Liver (tissue), 8 donors: ENCODE measurements at regions not wholly inside any gene's neighbourhood (a gene's known extent, or its start where the extent isn't known, plus 50 kb on each side); places are given as distances from the start of the nearest gene placed in this dataset.
"Not testable (repeated sequence)": the region's sequence is repeated elsewhere in the genome, so short reads cannot be mapped to it uniquely, and the experiment has no call there.

ENCODE experiments used
- DNase-seq: peaks from one replicate; pipeline ENCODE4 v3.0.0-alpha.2; 2017; ENCODE audit warnings: low spot score
- H3K27ac ChIP-seq, 2 donors: one replicate each; pipeline ENCODE4 v1.7.0; 2013; ENCODE audit warnings: inconsistent platforms in 2 of 2, low read length in 2 of 2, control low read depth in 1 of 2, low read depth in 1 of 2, mild to moderate bottlenecking in 1 of 2
- H3K27me3 ChIP-seq, 4 donors: one replicate each; pipeline versions ENCODE4 v1.6.1 to v1.7.0; 2013; ENCODE audit warnings: low read length in 3 of 4, inconsistent platforms in 1 of 4, mild to moderate bottlenecking in 1 of 4, moderate library complexity in 1 of 4; ENCODE audit not compliant: control insufficient read depth in 4 of 4, insufficient read depth in 4 of 4
- H3K36me3 ChIP-seq, 4 donors: one replicate each; pipeline versions ENCODE4 v1.6.1 to v1.7.0; 2013; ENCODE audit warnings: low read length in 3 of 4, mild to moderate bottlenecking in 3 of 4, low read depth in 1 of 4, moderate library complexity in 1 of 4; ENCODE audit not compliant: control insufficient read depth in 4 of 4, insufficient read depth in 3 of 4
- H3K4me1 ChIP-seq, 4 donors: one replicate each; pipeline versions ENCODE4 v1.6.1 to v1.7.0; 2013; ENCODE audit warnings: low read length in 3 of 4, mild to moderate bottlenecking in 3 of 4, moderate library complexity in 1 of 4; ENCODE audit not compliant: control insufficient read depth in 4 of 4, insufficient read depth in 4 of 4
- H3K4me3 ChIP-seq, 3 donors: one replicate each; pipeline versions ENCODE4 v1.6.1 to v1.7.0; 2013; ENCODE audit warnings: low read length in 3 of 3, control low read depth in 1 of 3, low read depth in 1 of 3, mild to moderate bottlenecking in 1 of 3
- H3K9ac ChIP-seq, 2 donors: one replicate each; pipeline ENCODE4 v1.7.0; 2013; ENCODE audit warnings: low read length in 2 of 2, mild to moderate bottlenecking in 2 of 2, moderate library complexity in 2 of 2, control low read depth in 1 of 2, low read depth in 1 of 2
- H3K9me3 ChIP-seq, 4 donors: one replicate each; pipeline versions ENCODE4 v1.6.1 to v1.7.0; 2013; ENCODE audit warnings: low read length in 3 of 4; ENCODE audit not compliant: control insufficient read depth in 4 of 4
- ATF3 ChIP-seq: IDR thresholded peaks from 2 replicates; pipeline ENCODE4 v1.6.1; 2016; ENCODE audit warnings: antibody characterized with exemption
- CTCF ChIP-seq: fragments of 150-350 bp; IDR thresholded peaks from 2 replicates; pipeline ENCODE4 v1.5.1; 2017; ENCODE audit warnings: improper control_type of control experiment, low read depth, low read length; ENCODE audit not compliant: missing input control
- EGR1 ChIP-seq, 2 donors: IDR thresholded peaks; 2 replicates each; pipeline ENCODE4 v1.6.1; 2016 to 2018; ENCODE audit warnings: antibody characterized with exemption in 2 of 2, low read depth in 2 of 2
- FOXA1 ChIP-seq: IDR thresholded peaks from 2 replicates; pipeline ENCODE4 v1.6.1; 2016; ENCODE audit warnings: antibody characterized with exemption
- FOXA2 ChIP-seq: IDR thresholded peaks from 2 replicates; pipeline ENCODE4 v1.6.1; 2016; ENCODE audit warnings: antibody characterized with exemption
- GABPA ChIP-seq, 2 donors: IDR thresholded peaks in 1 of 2; conservative IDR thresholded peaks in 1 of 2; 2 replicates each; pipeline ENCODE4 v1.6.1; 2016; ENCODE audit warnings: antibody characterized with exemption in 2 of 2, mild to moderate bottlenecking in 1 of 2, moderate library complexity in 1 of 2
- HNF4A ChIP-seq, 2 donors: conservative IDR thresholded peaks; 2 replicates each; pipeline ENCODE4 v1.6.1; 2016; ENCODE audit warnings: antibody characterized with exemption in 2 of 2, mild to moderate bottlenecking in 2 of 2
- HNF4G ChIP-seq: IDR thresholded peaks from 2 replicates; pipeline ENCODE4 v1.6.1; 2016; ENCODE audit warnings: antibody characterized with exemption
- JUND ChIP-seq, 2 donors: IDR thresholded peaks; 2 replicates each; pipeline ENCODE4 v1.6.1; 2016; ENCODE audit warnings: antibody characterized with exemption in 2 of 2
- MAX ChIP-seq: IDR thresholded peaks from 2 replicates; pipeline ENCODE4 v1.6.1; 2016; ENCODE audit warnings: antibody characterized with exemption
- NR2F2 ChIP-seq: IDR thresholded peaks from 2 replicates; pipeline ENCODE4 v1.6.1; 2016; ENCODE audit warnings: antibody characterized with exemption
- RAD21 ChIP-seq, 2 donors: IDR thresholded peaks; 2 replicates each; pipeline ENCODE4 v1.6.1; 2016; ENCODE audit warnings: antibody characterized with exemption in 2 of 2, mild to moderate bottlenecking in 2 of 2
- REST ChIP-seq: IDR thresholded peaks from 2 replicates; pipeline ENCODE4 v1.6.1; 2016; ENCODE audit warnings: antibody characterized with exemption, mild to moderate bottlenecking
- RXRA ChIP-seq, 2 donors: IDR thresholded peaks; 2 replicates each; pipeline ENCODE4 v1.6.1; 2017 to 2018; ENCODE audit warnings: antibody characterized with exemption in 2 of 2, mild to moderate bottlenecking in 1 of 2
- SP1 ChIP-seq: IDR thresholded peaks from 2 replicates; pipeline ENCODE4 v1.6.1; 2018; ENCODE audit warnings: antibody characterized with exemption, mild to moderate bottlenecking
- TAF1 ChIP-seq: conservative IDR thresholded peaks from 2 replicates; pipeline ENCODE4 v1.6.1; 2016; ENCODE audit warnings: antibody characterized with exemption, mild to moderate bottlenecking
- YY1 ChIP-seq: IDR thresholded peaks from 2 replicates; pipeline ENCODE4 v1.6.1; 2016; ENCODE audit warnings: antibody characterized with exemption, mild to moderate bottlenecking
- ZBTB33 ChIP-seq: IDR thresholded peaks from 2 replicates; pipeline ENCODE4 v1.6.1; 2016; ENCODE audit warnings: antibody characterized with exemption
- WGBS: extraction: QIAGEN DNeasy Blood & Tissue Kit; methylation state at CpG from one replicate; pipeline ENCODE4 v1.1.7; 2013; 5-methylcytosine and 5-hydroxymethylcytosine counted together
- donor health status: healthy.
- donor health status: healthy.
- donor health status: healthy.
- donor health status: healthy.
- donor health status: healthy.

GRCh38 chr4:117164338-117164737 is 79.0 kb upstream of the TRAM1L1 start:
- Histone ChIP-seq H3K4me1 (no peaks in the 10 kb centered on the region), H3K27me3 (no peaks in the 10 kb centered on the region), H3K27ac (no peak overlapping the region), H3K9me3 (no peaks in the 10 kb centered on the region), H3K9ac (no peak overlapping the region), H3K4me3 (no peak overlapping the region), H3K36me3 (no peaks in the 10 kb centered on the region)
- TF ChIP-seq SP1 (no peak), EGR1 (IDR thresholded peaks at IDR 0.05; ENCODE audit: low read depth in 2 of 2) (no peak), YY1 (no peak), REST (no peak), CTCF (no peak), JUND (IDR thresholded peaks at IDR 0.05) (no peak), NR2F2 (no peak), HNF4G (no peak), FOXA1 (no peak), RXRA (IDR thresholded peaks at IDR 0.05) (no peak), RAD21 (IDR thresholded peaks at IDR 0.05) (no peak), MAX (no peak), FOXA2 (no peak), HNF4A (conservative IDR thresholded peaks at IDR 0.05) (no peak), ZBTB33 (no peak), TAF1 (no peak), ATF3 (no peak), GABPA (IDR thresholded peaks at IDR 0.05 in 1 of 2, conservative IDR thresholded peaks at IDR 0.05 in 1 of 2) (no peak)
- WGBS = 58% methylated on average over 1 of the region's 1 CpG
- no peak for DNase-seq

- not testable (repeated sequence) for DNase-seq, H3K9me3 ChIP-seq, H3K27me3 ChIP-seq, H3K36me3 ChIP-seq, H3K4me3 ChIP-seq, H3K9ac ChIP-seq, H3K4me1 ChIP-seq, H3K27ac ChIP-seq
- WGBS = 83% methylated on average over 2 of the region's 2 CpGs
Measured at GRCh38 chr4:117175369-117175768, 90.0 kb upstream of the TRAM1L1 start.
